SH-SY5Y (cell line): ENCODE measurements at regions not wholly inside any gene's neighbourhood (a gene's known extent, or its start where the extent isn't known, plus 50 kb on each side); places are given as distances from the start of the nearest gene placed in this dataset.

ENCODE experiments used
- GATA2 ChIP-seq: IDR thresholded peaks from 2 replicates; pipeline ENCODE4 v1.6.1; 2011; ENCODE audit warnings: mild to moderate bottlenecking, low read depth, low read length
- GATA3 ChIP-seq: IDR thresholded peaks from 2 replicates; pipeline ENCODE4 v1.6.1; 2011; ENCODE audit warnings: low read depth, mild to moderate bottlenecking, low read length, moderate library complexity

- TF ChIP-seq GATA2 = peak; percentile 74; the same call in 1 of the 2 replicates
- TF ChIP-seq GATA3 = peak; percentile 92
These were observed 50.6 kb upstream of the PTPRM start for GRCh38 chr18:7516266-7517117.
